ENCODE measurements at regions not wholly inside any gene's neighbourhood (a gene's known extent, or its start where the extent isn't known, plus 50 kb on each side); places are given as distances from the start of the nearest gene placed in this dataset.

- H3K36me3 ChIP-seq (ENCODE audit: control insufficient read depth in 2 of 3, insufficient read depth in 3 of 3, low read length in 3 of 3), result no peaks in the 10 kb centered on the region
- FAIRE-seq (peak; percentile 37), DNase-seq (no peak)
- TF ChIP-seq CTCF (IDR thresholded peaks at IDR 0.05; ENCODE audit: borderline replicate concordance, extremely low read depth, insufficient read depth), result no peak
- no peak overlapping the region for H3K9ac ChIP-seq (ENCODE audit: low read length in 3 of 3)
- H3K4me3 ChIP-seq (ENCODE audit: low read length in 3 of 3), result no peak overlapping the region
- no peak overlapping the region for H3K27ac ChIP-seq (ENCODE audit: low read depth in 2 of 2, low read length in 2 of 2)
- intact Hi-C loops (cut with DNase I), result no loop called here
- no peaks in the 10 kb centered on the region for H3K9me3 ChIP-seq (ENCODE audit: control insufficient read depth in 2 of 3, insufficient read depth in 1 of 3, low read length in 3 of 3)
- no peaks in the 10 kb centered on the region for H3K4me1 ChIP-seq (ENCODE audit: control insufficient read depth in 2 of 3, insufficient read depth in 2 of 3, low read depth in 1 of 3, low read length in 3 of 3)
- H3K27me3 ChIP-seq (ENCODE audit: control insufficient read depth, insufficient read depth, low read length), result no peaks in the 10 kb centered on the region
These were observed 318.3 kb upstream of the PTGER4 start for GRCh38 chr5:40361378-40361777.

- intact Hi-C loops (cut with DNase I), result no loop called here
- H3K4me3 ChIP-seq (ENCODE audit: low read length in 3 of 3), result no peak overlapping the region
- no peaks in the 10 kb centered on the region for H3K4me1 ChIP-seq (ENCODE audit: control insufficient read depth in 2 of 3, insufficient read depth in 2 of 3, low read depth in 1 of 3, low read length in 3 of 3)
- H3K9ac ChIP-seq (ENCODE audit: low read length in 3 of 3), result no peak overlapping the region
- H3K27ac ChIP-seq (ENCODE audit: low read depth in 2 of 2, low read length in 2 of 2), result no peak overlapping the region
- DNase-seq (no peak), FAIRE-seq (no peak)
- no peaks in the 10 kb centered on the region for H3K36me3 ChIP-seq (ENCODE audit: control insufficient read depth in 2 of 3, insufficient read depth in 3 of 3, low read length in 3 of 3)
- TF ChIP-seq CTCF (IDR thresholded peaks at IDR 0.05; ENCODE audit: borderline replicate concordance, extremely low read depth, insufficient read depth), result no peak
- no peaks in the 10 kb centered on the region for H3K27me3 ChIP-seq (ENCODE audit: control insufficient read depth, insufficient read depth, low read length)
- no peaks in the 10 kb centered on the region for H3K9me3 ChIP-seq (ENCODE audit: control insufficient read depth in 2 of 3, insufficient read depth in 1 of 3, low read length in 3 of 3)
These were observed 319.0 kb upstream of the PTGER4 start for GRCh38 chr5:40360685-40361084.

GRCh38 chr5:40359832-40360231 is 319.9 kb upstream of the PTGER4 start:
- TF ChIP-seq CTCF (IDR thresholded peaks at IDR 0.05; ENCODE audit: borderline replicate concordance, extremely low read depth, insufficient read depth), result no peak
- Histone ChIP-seq H3K4me3 (ENCODE audit: low read length in 3 of 3) (no peak overlapping the region), H3K36me3 (ENCODE audit: control insufficient read depth in 2 of 3, insufficient read depth in 3 of 3, low read length in 3 of 3) (no peaks in the 10 kb centered on the region), H3K9ac (ENCODE audit: low read length in 3 of 3) (no peak overlapping the region), H3K27me3 (ENCODE audit: control insufficient read depth, insufficient read depth, low read length) (no peaks in the 10 kb centered on the region), H3K9me3 (ENCODE audit: control insufficient read depth in 2 of 3, insufficient read depth in 1 of 3, low read length in 3 of 3) (no peaks in the 10 kb centered on the region), H3K27ac (ENCODE audit: low read depth in 2 of 2, low read length in 2 of 2) (no peak overlapping the region), H3K4me1 (ENCODE audit: control insufficient read depth in 2 of 3, insufficient read depth in 2 of 3, low read depth in 1 of 3, low read length in 3 of 3) (no peaks in the 10 kb centered on the region)
- FAIRE-seq (no peak), DNase-seq (no peak)
- intact Hi-C loops (cut with DNase I), result no loop called here

GRCh38 chr5:40359093-40359492 is 320.6 kb upstream of the PTGER4 start:
- FAIRE-seq, result no peak
- H3K4me1 ChIP-seq (ENCODE audit: control insufficient read depth in 2 of 3, insufficient read depth in 2 of 3, low read depth in 1 of 3, low read length in 3 of 3), result no peaks in the 10 kb centered on the region
- no peak for TF ChIP-seq CTCF (IDR thresholded peaks at IDR 0.05; ENCODE audit: borderline replicate concordance, extremely low read depth, insufficient read depth)
- H3K9ac ChIP-seq (ENCODE audit: low read length in 3 of 3), result no peak overlapping the region
- no peaks in the 10 kb centered on the region for H3K36me3 ChIP-seq (ENCODE audit: control insufficient read depth in 2 of 3, insufficient read depth in 3 of 3, low read length in 3 of 3)
- H3K9me3 ChIP-seq (ENCODE audit: control insufficient read depth in 2 of 3, insufficient read depth in 1 of 3, low read length in 3 of 3), result no peaks in the 10 kb centered on the region
- no peak overlapping the region for H3K27ac ChIP-seq (ENCODE audit: low read depth in 2 of 2, low read length in 2 of 2)
- no peak for DNase-seq
- intact Hi-C loops (cut with DNase I), result no loop called here
- no peak overlapping the region for H3K4me3 ChIP-seq (ENCODE audit: low read length in 3 of 3)
- no peaks in the 10 kb centered on the region for H3K27me3 ChIP-seq (ENCODE audit: control insufficient read depth, insufficient read depth, low read length)
